PC-9 (cell line): ENCODE measurements at regions not wholly inside any gene's neighbourhood (a gene's known extent, or its start where the extent isn't known, plus 50 kb on each side); places are given as distances from the start of the nearest gene placed in this dataset.

ENCODE experiments used
- EZH2 ChIP-seq: fragments of 200-600 bp; sonication (generic); IDR thresholded peaks from 2 replicates; pipeline ENCODE4 v1.8.0; 2017; ENCODE audit warnings: antibody characterized with exemption, low read depth
- TF ChIP-seq, protein P1 (sequence below): fragments of 200-600 bp; sonication (generic); conservative IDR thresholded peaks from 2 replicates; pipeline ENCODE4 v1.6.1; 2017; ENCODE audit warnings: mixed run types, antibody characterized with exemption, mild to moderate bottlenecking, moderate library complexity

DNA sequence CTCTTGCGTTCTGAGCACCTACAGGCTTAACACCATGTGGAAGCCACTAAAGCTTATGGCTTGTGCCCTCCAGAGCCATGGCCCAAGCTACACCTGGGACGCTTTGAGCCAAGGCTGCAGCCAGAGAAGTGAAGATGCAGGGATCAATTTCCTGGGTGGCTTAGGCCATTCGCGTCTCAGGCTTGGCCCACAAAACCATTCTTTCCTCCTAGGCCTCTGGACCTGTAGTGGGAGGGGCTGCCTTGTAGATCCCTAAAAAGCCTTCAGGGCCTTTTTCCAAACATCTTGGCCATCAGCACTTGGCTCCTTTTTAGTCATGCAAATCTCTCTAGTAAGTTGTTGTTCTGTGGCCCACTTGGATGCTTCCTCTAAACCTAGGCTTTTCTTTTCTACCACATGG lies 401.7 kb upstream of the RUNX1 start:
- TF ChIP-seq, protein P1, sequence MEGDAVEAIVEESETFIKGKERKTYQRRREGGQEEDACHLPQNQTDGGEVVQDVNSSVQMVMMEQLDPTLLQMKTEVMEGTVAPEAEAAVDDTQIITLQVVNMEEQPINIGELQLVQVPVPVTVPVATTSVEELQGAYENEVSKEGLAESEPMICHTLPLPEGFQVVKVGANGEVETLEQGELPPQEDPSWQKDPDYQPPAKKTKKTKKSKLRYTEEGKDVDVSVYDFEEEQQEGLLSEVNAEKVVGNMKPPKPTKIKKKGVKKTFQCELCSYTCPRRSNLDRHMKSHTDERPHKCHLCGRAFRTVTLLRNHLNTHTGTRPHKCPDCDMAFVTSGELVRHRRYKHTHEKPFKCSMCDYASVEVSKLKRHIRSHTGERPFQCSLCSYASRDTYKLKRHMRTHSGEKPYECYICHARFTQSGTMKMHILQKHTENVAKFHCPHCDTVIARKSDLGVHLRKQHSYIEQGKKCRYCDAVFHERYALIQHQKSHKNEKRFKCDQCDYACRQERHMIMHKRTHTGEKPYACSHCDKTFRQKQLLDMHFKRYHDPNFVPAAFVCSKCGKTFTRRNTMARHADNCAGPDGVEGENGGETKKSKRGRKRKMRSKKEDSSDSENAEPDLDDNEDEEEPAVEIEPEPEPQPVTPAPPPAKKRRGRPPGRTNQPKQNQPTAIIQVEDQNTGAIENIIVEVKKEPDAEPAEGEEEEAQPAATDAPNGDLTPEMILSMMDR: no peak
- TF ChIP-seq EZH2: no peak
